HCT116 (cell line): ENCODE measurements at regions not wholly inside any gene's neighbourhood (a gene's known extent, or its start where the extent isn't known, plus 50 kb on each side); places are given as distances from the start of the nearest gene placed in this dataset.
"Not testable (repeated sequence)": the region's sequence is repeated elsewhere in the genome, so short reads cannot be mapped to it uniquely, and the experiment has no call there.

Source experiments
- ATAC-seq: fragments of 200-7000 bp; cut with Tn5 transposase; 2 replicates; pipeline ENCODE4 v1.9.1; 2020; ENCODE audit warnings: mild to moderate bottlenecking, moderate library complexity
- BruUV-seq: library from RNA; stranded (reverse); fragments of 400-500 nt; replicated peaks from 2 replicates; lab custom pipeline; 2021; lab: Mats Ljungman, UMichigan
- CTCF ChIA-PET: fragments of 300-600 bp; sonication (Branson Sonifier 250); formaldehyde crosslinking; loops from one replicate; lab custom pipeline; 2021; ENCODE audit warnings: antibody characterized with exemption; lab: Charles Lee
- POLR2A ChIA-PET: fragments of 300-600, 350-600 bp; sonication (Branson Sonifier 250); formaldehyde crosslinking; loops from one replicate; lab custom pipeline; 2021; ENCODE audit warnings: antibody characterized with exemption; lab: Charles Lee
- RAD21 ChIA-PET, 2 experiments: fragments of 300-600 bp; sonication (Branson Sonifier 250); formaldehyde crosslinking; loops; one replicate each; lab custom pipeline; 2023; ENCODE audit warnings: low total read pairs in 2 of 2; ENCODE audit not compliant: uncharacterized antibody in 2 of 2, unreplicated experiment in 2 of 2, low non-redundant PET in 1 of 2; lab: Charles Lee
- DNase-seq: peaks from one replicate; pipeline ENCODE4 v3.0.0-alpha.2; 2010; ENCODE audit warnings: low read depth, low spot score
- H2AFZ ChIP-seq: fragments of 200-600 bp; shearing (Covaris generic), sonication (generic); 2 replicates; pipeline ENCODE4 v1.6.1; 2017; ENCODE audit warnings: low read depth, mixed run types, mixed read lengths, antibody characterized with exemption, low read length; ENCODE audit not compliant: poor library complexity, severe bottlenecking
- H3K27ac ChIP-seq: 2 replicates; pipeline ENCODE4 v1.5.1; 2012; ENCODE audit warnings: low read depth, low read length
- H3K27me3 ChIP-seq: fragments of 200-600 bp; sonication (generic); 2 replicates; pipeline ENCODE4 v1.6.1; 2016; ENCODE audit warnings: mixed run types, low read length, mixed read lengths; ENCODE audit not compliant: insufficient read depth
- H3K36me3 ChIP-seq, 2 experiments: fragments of 200-500 bp in 1 of 2; fragments of 200-600 bp in 1 of 2; sonication (Bioruptor generic) in 1 of 2; sonication (generic) in 1 of 2; 2 replicates each; pipeline versions ENCODE4 v1.5.1 to v1.6.1; 2014 to 2016; ENCODE audit warnings: low read length in 2 of 2, inconsistent platforms in 1 of 2, mixed read lengths in 1 of 2, mixed run types in 1 of 2; ENCODE audit not compliant: insufficient read depth in 2 of 2, control insufficient read depth in 1 of 2
- H3K4me1 ChIP-seq, 2 experiments: fragments of 200-600 bp in 1 of 2; sonication (generic) in 1 of 2; 2 replicates each; pipeline versions ENCODE4 v1.5.1 to v1.6.1; 2012 to 2017; ENCODE audit warnings: low read length in 2 of 2, inconsistent platforms in 1 of 2, mild to moderate bottlenecking in 1 of 2, mixed read lengths in 1 of 2, mixed run types in 1 of 2, moderate library complexity in 1 of 2; ENCODE audit not compliant: insufficient read depth in 2 of 2, control insufficient read depth in 1 of 2
- H3K4me2 ChIP-seq: fragments of 200-600 bp; sonication (generic); 2 replicates; pipeline ENCODE4 v1.6.1; 2017; ENCODE audit warnings: mixed run types, low read length, mixed read lengths
- H3K4me3 ChIP-seq, 2 experiments: fragments of 200-600 bp in 1 of 2; sonication (generic) in 1 of 2; replicated peaks in 1 of 2; 2 replicates each; pipeline ENCODE4 v1.5.1; 2011 to 2016; ENCODE audit warnings: low read length in 2 of 2, control low read depth in 1 of 2, low read depth in 1 of 2, mild to moderate bottlenecking in 1 of 2, mixed read lengths in 1 of 2, mixed run types in 1 of 2
- H3K79me2 ChIP-seq: fragments of 200-600 bp; sonication (generic); 2 replicates; pipeline ENCODE4 v1.6.1; 2017; ENCODE audit warnings: mild to moderate bottlenecking, mixed run types, low read length, moderate library complexity, mixed read lengths; ENCODE audit not compliant: insufficient read depth
- H3K9ac ChIP-seq: fragments of 200-600 bp; sonication (generic); 2 replicates; pipeline ENCODE4 v1.6.1; 2016; ENCODE audit warnings: low read length, mixed read lengths
- H3K9me2 ChIP-seq: fragments of 200-600 bp; sonication (generic), shearing (Covaris generic); 2 replicates; pipeline ENCODE4 v1.6.1; 2017; ENCODE audit warnings: mixed run types, mild to moderate bottlenecking, moderate library complexity; ENCODE audit not compliant: insufficient read depth
- H3K9me3 ChIP-seq, 2 experiments: fragments of 200-500 bp in 1 of 2; fragments of 200-600 bp in 1 of 2; sonication (Bioruptor generic) in 1 of 2; sonication (generic) in 1 of 2; 2 replicates each; pipeline ENCODE4 v1.6.1; 2014 to 2017; ENCODE audit warnings: low read length in 2 of 2, mixed read lengths in 2 of 2, inconsistent platforms in 1 of 2, low read depth in 1 of 2, mild to moderate bottlenecking in 1 of 2, mixed run types in 1 of 2, moderate library complexity in 1 of 2; ENCODE audit not compliant: control insufficient read depth in 1 of 2, insufficient read depth in 1 of 2
- H4K20me1 ChIP-seq: fragments of 200-600 bp; sonication (generic), shearing (Covaris generic); 2 replicates; pipeline ENCODE4 v1.6.1; 2017; ENCODE audit warnings: mixed run types, mild to moderate bottlenecking, moderate library complexity; ENCODE audit not compliant: insufficient read depth
- EZH2phosphoT487 ChIP-seq: fragments of 200-600 bp; IDR thresholded peaks from 2 replicates; pipeline ENCODE4 v1.6.1; 2018; ENCODE audit warnings: antibody characterized with exemption, borderline replicate concordance
- RAD21 ChIP-seq: IDR thresholded peaks from 2 replicates; pipeline ENCODE4 v1.6.1; 2012; ENCODE audit warnings: low read depth, mild to moderate bottlenecking
- SRF ChIP-seq: IDR thresholded peaks from 2 replicates; pipeline ENCODE4 v1.6.1; 2012; ENCODE audit warnings: low read depth
- TCF7L2 ChIP-seq: IDR thresholded peaks from 2 replicates; pipeline ENCODE4 v1.7.0; 2011; ENCODE audit warnings: borderline replicate concordance, inconsistent platforms; ENCODE audit not compliant: insufficient read depth, insufficient read length; ENCODE audit errors: extremely low read depth
- ZFX ChIP-seq: fragments of 450-650 bp; IDR thresholded peaks from 2 replicates; pipeline ENCODE4 v1.6.1; 2017
- ZNF274 ChIP-seq: fragments of 200-500 bp; sonication (Bioruptor generic); IDR thresholded peaks from 2 replicates; pipeline ENCODE4 v1.6.1; 2014; ENCODE audit warnings: mild to moderate bottlenecking, low read depth, low read length, inconsistent platforms
- intact Hi-C: fragments of 100-400 bp; cut with micrococcal nuclease; formaldehyde crosslinking; loops from 2 replicates; pipeline ENCODE4 v1.10.0; 2022
- TF ChIP-seq, protein P1 (sequence below): IDR thresholded peaks from 2 replicates; pipeline ENCODE4 v1.6.1; 2011; ENCODE audit warnings: mild to moderate bottlenecking, low read length, moderate library complexity; ENCODE audit not compliant: insufficient replicate concordance; ENCODE audit errors: extremely low read depth

DNA sequence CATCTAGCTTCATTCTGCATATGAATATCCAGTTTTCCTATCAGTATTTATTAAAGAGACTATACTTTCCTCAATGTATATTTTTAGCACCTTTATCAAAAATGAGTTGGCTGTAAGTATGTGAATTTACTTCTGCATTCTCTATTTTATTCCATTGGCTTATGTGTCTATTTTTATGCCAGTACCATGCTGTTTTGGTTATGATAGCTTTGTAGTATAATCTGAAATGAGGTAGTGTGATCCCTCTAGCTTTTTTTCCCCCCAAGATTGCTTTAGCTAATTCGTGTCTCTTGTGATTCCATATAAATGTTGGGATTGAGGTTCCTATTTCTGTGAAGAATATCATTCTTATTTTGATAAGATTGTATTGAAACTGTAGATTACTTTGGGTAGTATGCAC is 469.1 kb upstream of the MAP3K7 start:
- POLR2A ChIA-PET: no interaction called here
- H3K4me3 ChIP-seq: no peak overlapping the region
- TF ChIP-seq, protein P1, sequence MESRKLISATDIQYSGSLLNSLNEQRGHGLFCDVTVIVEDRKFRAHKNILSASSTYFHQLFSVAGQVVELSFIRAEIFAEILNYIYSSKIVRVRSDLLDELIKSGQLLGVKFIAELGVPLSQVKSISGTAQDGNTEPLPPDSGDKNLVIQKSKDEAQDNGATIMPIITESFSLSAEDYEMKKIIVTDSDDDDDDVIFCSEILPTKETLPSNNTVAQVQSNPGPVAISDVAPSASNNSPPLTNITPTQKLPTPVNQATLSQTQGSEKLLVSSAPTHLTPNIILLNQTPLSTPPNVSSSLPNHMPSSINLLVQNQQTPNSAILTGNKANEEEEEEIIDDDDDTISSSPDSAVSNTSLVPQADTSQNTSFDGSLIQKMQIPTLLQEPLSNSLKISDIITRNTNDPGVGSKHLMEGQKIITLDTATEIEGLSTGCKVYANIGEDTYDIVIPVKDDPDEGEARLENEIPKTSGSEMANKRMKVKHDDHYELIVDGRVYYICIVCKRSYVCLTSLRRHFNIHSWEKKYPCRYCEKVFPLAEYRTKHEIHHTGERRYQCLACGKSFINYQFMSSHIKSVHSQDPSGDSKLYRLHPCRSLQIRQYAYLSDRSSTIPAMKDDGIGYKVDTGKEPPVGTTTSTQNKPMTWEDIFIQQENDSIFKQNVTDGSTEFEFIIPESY: no peak
- TF ChIP-seq SRF: no peak
- TF ChIP-seq ZNF274: no peak
- no peak for TF ChIP-seq ZFX
- no peak for TF ChIP-seq RAD21
- no peak for TF ChIP-seq TCF7L2
- no peak for TF ChIP-seq EZH2phosphoT487
- H4K20me1 ChIP-seq: no peaks in the 10 kb centered on the region
- ATAC-seq (no peak), DNase-seq (no peak)
- H3K9ac ChIP-seq: no peak overlapping the region
- no peaks in the 10 kb centered on the region for H3K27me3 ChIP-seq
- H3K9me3 ChIP-seq: peaks cover 0 to 9% of the 10 kb centered on the region in 2 experiments; a peak in 3 of 4 replicates
- no TSS peak for BruUV-seq
- H2AFZ ChIP-seq: no peak overlapping the region
- H3K79me2 ChIP-seq: no peaks in the 10 kb centered on the region
- no peaks in the 10 kb centered on the region for H3K36me3 ChIP-seq
- H3K9me2 ChIP-seq: no peaks in the 10 kb centered on the region
- H3K4me2 ChIP-seq: no peak overlapping the region
- H3K27ac ChIP-seq: no peak overlapping the region
- intact Hi-C loops: no loop called here
- CTCF ChIA-PET: no interaction called here
- no peaks in the 10 kb centered on the region for H3K4me1 ChIP-seq
- RAD21 ChIA-PET: no interaction called here

DNA sequence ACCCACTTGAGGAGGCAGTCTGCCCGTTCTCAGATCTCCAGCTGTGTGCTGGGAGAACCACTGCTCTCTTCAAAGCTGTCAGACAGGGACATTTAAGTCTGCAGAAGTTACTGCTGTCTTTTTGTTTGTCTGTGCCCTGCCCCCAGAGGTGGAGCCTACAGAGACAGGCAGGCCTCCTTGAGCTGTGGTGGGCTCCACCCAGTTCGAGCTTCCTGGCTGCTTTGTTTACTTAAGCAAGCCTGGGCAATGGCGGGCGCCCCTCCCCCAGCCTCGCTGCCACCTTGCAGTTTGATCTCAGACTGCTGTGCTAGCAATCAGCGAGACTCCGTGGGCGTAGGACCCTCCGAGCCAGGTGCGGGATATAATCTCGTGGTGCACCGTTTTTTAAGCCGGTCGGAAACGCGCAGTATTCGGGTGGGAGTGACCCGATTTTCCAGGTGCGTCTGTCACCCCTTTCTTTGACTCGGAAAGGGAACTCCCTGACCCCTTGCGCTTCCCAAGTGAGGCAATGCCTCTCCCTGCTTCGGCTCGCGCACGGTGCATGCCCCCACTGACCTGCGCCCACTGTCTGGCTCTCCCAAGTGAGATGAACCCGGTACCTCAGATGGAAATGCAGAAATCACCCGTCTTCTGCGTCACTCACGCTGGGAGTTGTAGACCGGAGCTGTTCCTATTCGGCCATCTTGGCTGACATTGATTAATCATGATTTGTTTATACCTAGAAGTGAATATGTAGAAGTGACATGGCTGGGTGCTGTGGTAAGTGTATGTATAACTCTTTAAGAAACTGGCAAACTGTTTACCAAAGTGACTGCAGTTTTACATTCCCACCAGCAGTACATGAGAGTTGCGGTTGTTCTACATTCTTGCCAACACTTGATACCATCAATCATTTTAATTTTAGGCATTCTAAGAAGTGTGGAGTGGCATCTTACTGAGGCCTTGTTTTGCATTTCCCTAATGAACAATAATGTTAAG is 465.9 kb upstream of the MAP3K7 start:
- intact Hi-C loops, H3K9me2 ChIP-seq, H3K9ac ChIP-seq, H3K36me3 ChIP-seq, CTCF ChIA-PET, DNase-seq, H2AFZ ChIP-seq, ATAC-seq, H3K79me2 ChIP-seq, POLR2A ChIA-PET, H3K9me3 ChIP-seq, H3K4me3 ChIP-seq, H3K27me3 ChIP-seq, RAD21 ChIA-PET, H4K20me1 ChIP-seq, H3K4me1 ChIP-seq, BruUV-seq, H3K4me2 ChIP-seq, H3K27ac ChIP-seq: not testable (repeated sequence)
